Upper lobe of left lung (tissue), 4 donors: ENCODE measurements at regions not wholly inside any gene's neighbourhood (a gene's known extent, or its start where the extent isn't known, plus 50 kb on each side); places are given as distances from the start of the nearest gene placed in this dataset.

ENCODE experiments used
- EP300 ChIP-seq, 4 donors: sonication (generic); formaldehyde crosslinking; IDR thresholded peaks; one replicate each; pipeline ENCODE4 v1.5.1; 2017; ENCODE audit warnings: antibody characterized with exemption in 4 of 4, control low read depth in 2 of 4
- POLR2A ChIP-seq, 4 donors: fragments of 450-650 bp; IDR thresholded peaks; one replicate each; pipeline ENCODE4 v1.5.1; 2016 to 2017; ENCODE audit warnings: antibody characterized with exemption in 4 of 4, mild to moderate bottlenecking in 2 of 4
- POLR2AphosphoS5 ChIP-seq, 2 donors: sonication (generic); formaldehyde crosslinking; IDR thresholded peaks; one replicate each; pipeline ENCODE4 v1.5.1; 2017; ENCODE audit warnings: antibody characterized with exemption in 2 of 2
- TF ChIP-seq, protein P1 (sequence below), 6 experiments: fragments of 450-650 bp in 4 of 6; fragments of 200-600 bp in 2 of 6; sonication (generic) in 2 of 6; IDR thresholded peaks; one replicate each; pipeline ENCODE4 v1.5.1; 2016 to 2019; ENCODE audit warnings: antibody characterized with exemption in 6 of 6

- TF ChIP-seq EP300 (IDR thresholded peaks at IDR 0.05) (no peak), POLR2A (IDR thresholded peaks at IDR 0.05) (no peak), POLR2AphosphoS5 (IDR thresholded peaks at IDR 0.05) (no peak)
- TF ChIP-seq, protein P1, sequence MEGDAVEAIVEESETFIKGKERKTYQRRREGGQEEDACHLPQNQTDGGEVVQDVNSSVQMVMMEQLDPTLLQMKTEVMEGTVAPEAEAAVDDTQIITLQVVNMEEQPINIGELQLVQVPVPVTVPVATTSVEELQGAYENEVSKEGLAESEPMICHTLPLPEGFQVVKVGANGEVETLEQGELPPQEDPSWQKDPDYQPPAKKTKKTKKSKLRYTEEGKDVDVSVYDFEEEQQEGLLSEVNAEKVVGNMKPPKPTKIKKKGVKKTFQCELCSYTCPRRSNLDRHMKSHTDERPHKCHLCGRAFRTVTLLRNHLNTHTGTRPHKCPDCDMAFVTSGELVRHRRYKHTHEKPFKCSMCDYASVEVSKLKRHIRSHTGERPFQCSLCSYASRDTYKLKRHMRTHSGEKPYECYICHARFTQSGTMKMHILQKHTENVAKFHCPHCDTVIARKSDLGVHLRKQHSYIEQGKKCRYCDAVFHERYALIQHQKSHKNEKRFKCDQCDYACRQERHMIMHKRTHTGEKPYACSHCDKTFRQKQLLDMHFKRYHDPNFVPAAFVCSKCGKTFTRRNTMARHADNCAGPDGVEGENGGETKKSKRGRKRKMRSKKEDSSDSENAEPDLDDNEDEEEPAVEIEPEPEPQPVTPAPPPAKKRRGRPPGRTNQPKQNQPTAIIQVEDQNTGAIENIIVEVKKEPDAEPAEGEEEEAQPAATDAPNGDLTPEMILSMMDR (IDR thresholded peaks at IDR 0.05): no peak
Observed at GRCh38 chr6:67200626-67201403, 1434.3 kb upstream of the ADGRB3 start.
